HG03039 (cell line): ENCODE measurements at regions not wholly inside any gene's neighbourhood (a gene's known extent, or its start where the extent isn't known, plus 50 kb on each side); places are given as distances from the start of the nearest gene placed in this dataset.
"Not testable (repeated sequence)": the region's sequence is repeated elsewhere in the genome, so short reads cannot be mapped to it uniquely, and the experiment has no call there.

ENCODE experiments used
- ATAC-seq: cut with Tn5 transposase; IDR thresholded peaks from one replicate; pipeline ENCODE4 v1.9.1; 2021; ENCODE audit warnings: mild to moderate bottlenecking, moderate library complexity; ENCODE audit not compliant: unreplicated experiment

GRCh38 chr4:23413631-23414030 lies 476.2 kb downstream of the PPARGC1A start:
- ATAC-seq = no peak

GRCh38 chr4:23412701-23413100 lies 477.1 kb downstream of the PPARGC1A start:
- ATAC-seq = no peak

GRCh38 chr4:23408913-23409312 lies 480.9 kb downstream of the PPARGC1A start:
- ATAC-seq = not testable (repeated sequence)

- ATAC-seq = no peak
These were observed 488.3 kb downstream of the PPARGC1A start for GRCh38 chr4:23401572-23401971.

- ATAC-seq = no peak
These were observed 496.9 kb downstream of the PPARGC1A start for GRCh38 chr4:23392860-23393458.

- ATAC-seq = no peak
These were observed 499.6 kb downstream of the PPARGC1A start for GRCh38 chr4:23390246-23390645.

- ATAC-seq = no peak
These were observed 501.0 kb downstream of the PPARGC1A start for GRCh38 chr4:23388699-23389395.

- ATAC-seq = no peak
These were observed 501.6 kb downstream of the PPARGC1A start for GRCh38 chr4:23388255-23388654.

GRCh38 chr4:23384741-23385140 lies 505.1 kb downstream of the PPARGC1A start:
- ATAC-seq = no peak

- no peak for ATAC-seq
These were observed 507.0 kb downstream of the PPARGC1A start for GRCh38 chr4:23382879-23383278.

- ATAC-seq = no peak
These were observed 515.6 kb downstream of the PPARGC1A start for GRCh38 chr4:23374259-23374658.

- ATAC-seq = no peak
These were observed 516.6 kb downstream of the PPARGC1A start for GRCh38 chr4:23373261-23373660.

- ATAC-seq = no peak
These were observed 518.3 kb downstream of the PPARGC1A start for GRCh38 chr4:23371533-23371932.

GRCh38 chr4:23369331-23369730 lies 520.5 kb downstream of the PPARGC1A start:
- no peak for ATAC-seq

- ATAC-seq = no peak
These were observed 521.7 kb downstream of the PPARGC1A start for GRCh38 chr4:23368081-23368697.

GRCh38 chr4:23366557-23366906 lies 523.3 kb downstream of the PPARGC1A start:
- no peak for ATAC-seq

- ATAC-seq = no peak
These were observed 523.8 kb downstream of the PPARGC1A start for GRCh38 chr4:23365871-23366556.

- no peak for ATAC-seq
These were observed 524.8 kb downstream of the PPARGC1A start for GRCh38 chr4:23365086-23365485.

- no peak for ATAC-seq
These were observed 525.7 kb downstream of the PPARGC1A start for GRCh38 chr4:23364167-23364566.

GRCh38 chr4:23361453-23361852 lies 528.4 kb downstream of the PPARGC1A start:
- ATAC-seq = no peak

- ATAC-seq = no peak
These were observed 529.1 kb downstream of the PPARGC1A start for GRCh38 chr4:23360718-23361117.

- no peak for ATAC-seq
These were observed 534.6 kb downstream of the PPARGC1A start for GRCh38 chr4:23355258-23355657.
